Gastroesophageal sphincter (tissue), 3 donors: ENCODE measurements at regions not wholly inside any gene's neighbourhood (a gene's known extent, or its start where the extent isn't known, plus 50 kb on each side); places are given as distances from the start of the nearest gene placed in this dataset.

Experiments
- CTCF ChIP-seq, 4 experiments: fragments of 200-600 bp in 2 of 4; fragments of 450-650 bp in 2 of 4; sonication (generic) in 1 of 4; IDR thresholded peaks; one replicate each; pipeline ENCODE4 v1.5.1; 2017 to 2019; ENCODE audit warnings: antibody characterized with exemption in 4 of 4, mild to moderate bottlenecking in 2 of 4, moderate library complexity in 2 of 4
- POLR2AphosphoS5 ChIP-seq: sonication (generic); formaldehyde crosslinking; IDR thresholded peaks from one replicate; pipeline ENCODE4 v1.6.1; 2017; ENCODE audit warnings: antibody characterized with exemption

- TF ChIP-seq CTCF (IDR thresholded peaks at IDR 0.05) (no peak), POLR2AphosphoS5 (no peak)
These were observed 157.4 kb downstream of the FAM47A start for GRCh38 chrX:33974676-33975075.
